ENCODE measurements at regions not wholly inside any gene's neighbourhood (a gene's known extent, or its start where the extent isn't known, plus 50 kb on each side); places are given as distances from the start of the nearest gene placed in this dataset.
"Not testable (repeated sequence)": the region's sequence is repeated elsewhere in the genome, so short reads cannot be mapped to it uniquely, and the experiment has no call there.

DNA sequence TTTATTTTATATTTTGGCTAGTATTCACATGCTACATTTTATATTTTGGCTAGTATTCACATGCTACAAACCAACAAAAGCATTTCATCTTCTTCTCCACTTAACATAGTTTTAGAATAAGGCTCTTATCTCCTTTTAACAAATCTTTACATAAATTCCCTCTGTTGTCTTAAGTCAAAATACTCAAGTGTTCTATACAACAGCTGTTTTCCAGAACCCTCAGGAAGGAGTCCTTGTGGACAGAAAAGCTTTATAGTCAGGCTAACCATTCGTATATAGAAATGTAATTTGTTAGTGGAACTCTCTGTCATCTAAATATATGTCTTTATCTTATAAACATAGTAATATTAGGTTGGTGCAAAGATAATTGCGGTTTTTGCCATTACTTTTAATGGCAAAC, 191.0 kb upstream of the FLRT2 start:
- no peak for DNase-seq

DNA sequence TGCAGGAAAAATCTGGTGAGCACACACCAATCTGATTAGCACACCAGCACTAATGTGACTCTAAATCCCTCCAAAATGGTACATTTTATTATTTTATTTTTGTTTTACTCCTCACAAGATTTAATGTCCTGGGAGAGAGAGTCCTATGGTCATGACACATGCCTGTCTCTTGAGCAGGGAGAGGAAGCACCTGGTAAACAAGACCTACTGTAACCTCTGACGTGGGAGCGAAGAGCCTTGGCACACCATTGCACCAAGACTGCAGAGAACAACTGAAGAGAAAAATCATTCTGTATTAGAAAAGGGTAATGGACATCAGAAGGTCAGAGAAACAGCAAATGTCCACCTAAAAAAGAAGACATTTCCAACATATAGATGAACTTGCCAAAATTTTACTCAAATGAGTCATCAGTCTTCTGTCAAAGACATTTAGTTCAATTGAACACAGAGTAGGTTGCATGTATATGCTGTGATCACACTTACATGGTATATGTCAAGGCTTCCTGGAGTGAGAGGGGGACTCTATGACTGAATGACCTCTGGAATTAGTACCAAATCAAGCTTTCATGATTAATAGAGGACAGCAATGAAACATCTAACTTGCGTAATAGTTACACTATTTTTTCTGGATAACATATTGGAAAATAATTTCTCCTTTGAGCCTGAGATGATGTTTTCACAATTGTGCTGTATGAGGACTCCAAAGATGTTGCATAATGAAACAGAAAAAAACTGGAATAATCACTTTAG, 186.9 kb upstream of the FLRT2 start:
- no peak for DNase-seq

DNA sequence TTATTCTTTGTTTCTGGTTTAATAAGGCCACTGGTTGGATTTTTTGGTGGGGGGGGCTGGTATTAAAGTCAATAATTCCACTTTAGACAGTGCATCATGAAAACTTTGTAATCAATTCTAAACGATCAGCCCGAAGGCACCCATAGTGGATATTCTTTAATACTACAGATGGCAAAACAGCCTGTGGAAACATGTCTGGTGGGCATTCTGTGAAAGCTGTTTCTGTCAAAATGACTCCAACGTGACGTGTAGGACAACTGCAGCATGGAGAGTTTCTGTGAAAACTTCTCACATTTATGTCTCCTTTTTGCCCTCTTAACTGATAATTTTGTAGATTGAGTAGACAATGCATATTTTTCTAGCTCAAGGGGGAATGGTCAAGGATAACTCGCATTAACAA, 185.8 kb upstream of the FLRT2 start:
- DNase-seq: no peak

DNA sequence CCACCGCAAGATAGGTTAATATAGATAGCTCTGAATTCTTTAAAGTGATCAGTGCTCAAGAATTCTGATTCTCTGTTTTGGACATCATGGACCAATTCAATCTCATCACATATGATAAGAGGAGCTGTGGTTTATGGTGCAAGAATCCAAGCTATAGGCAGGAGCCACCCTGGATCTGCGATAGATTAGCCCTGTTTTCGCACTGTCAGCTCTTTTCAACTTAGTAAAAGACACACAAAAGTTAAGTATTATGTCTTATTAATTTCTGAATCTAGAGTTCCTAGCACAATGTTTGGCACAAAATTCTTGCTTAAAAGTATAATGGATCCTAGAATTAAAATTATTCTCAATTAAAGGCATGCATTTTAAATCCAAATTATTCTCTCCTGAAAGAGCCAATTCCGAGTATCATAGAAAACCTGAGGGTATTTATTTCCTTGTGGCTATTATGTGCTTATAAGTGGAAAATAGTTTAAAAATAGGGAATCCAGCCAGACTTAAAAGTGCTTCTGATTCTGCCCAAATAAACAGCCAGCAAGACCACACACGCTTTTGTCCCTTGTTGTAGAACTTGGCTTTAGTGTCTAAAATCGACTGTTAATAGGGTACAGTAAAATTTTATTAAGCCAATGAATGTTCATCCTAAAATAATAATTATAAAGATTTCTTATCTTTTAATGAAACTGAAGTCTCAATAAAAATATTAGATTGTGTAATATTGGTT, 184.9 kb upstream of the FLRT2 start:
- no peak for DNase-seq

DNA sequence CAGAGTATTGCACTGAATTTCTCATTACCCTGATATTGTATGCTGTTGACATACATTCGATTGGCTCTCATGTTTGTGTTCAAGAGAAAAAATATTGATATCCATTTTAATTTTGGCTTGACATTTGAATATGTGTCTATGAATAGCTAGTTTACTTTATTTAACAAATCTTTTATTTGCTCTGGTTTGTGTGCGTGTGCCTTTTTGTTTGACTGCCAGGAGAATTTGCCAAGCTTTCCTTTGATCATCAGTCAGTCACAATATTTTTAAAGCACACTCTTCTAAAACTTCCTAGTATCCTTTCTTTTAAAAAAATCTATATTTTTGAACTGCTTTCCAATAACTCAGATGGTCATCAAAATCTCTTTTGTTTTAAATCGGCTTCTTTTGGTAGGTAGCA, 179.3 kb upstream of the FLRT2 start:
- DNase-seq: no peak

DNA sequence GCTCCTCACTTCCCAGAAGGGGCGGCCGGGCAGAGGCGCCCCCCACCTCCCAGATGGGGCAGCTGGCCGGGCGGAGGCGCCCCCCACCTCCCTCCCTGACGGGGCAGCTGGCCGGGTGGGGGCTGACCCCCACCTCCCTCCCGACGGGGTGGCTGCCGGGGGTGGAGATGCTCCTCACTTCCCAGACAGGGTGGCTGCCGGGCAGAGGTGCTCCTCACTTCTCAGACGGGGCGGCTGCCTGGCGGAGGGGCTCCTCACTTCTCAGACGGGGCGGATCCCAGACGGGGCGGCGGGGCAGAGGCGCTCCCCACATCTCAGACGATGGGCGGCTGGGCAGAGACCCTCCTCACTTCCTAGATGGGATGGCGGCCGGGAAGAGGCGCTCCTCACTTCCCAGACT, 177.4 kb upstream of the FLRT2 start:
- not testable (repeated sequence) for DNase-seq

DNA sequence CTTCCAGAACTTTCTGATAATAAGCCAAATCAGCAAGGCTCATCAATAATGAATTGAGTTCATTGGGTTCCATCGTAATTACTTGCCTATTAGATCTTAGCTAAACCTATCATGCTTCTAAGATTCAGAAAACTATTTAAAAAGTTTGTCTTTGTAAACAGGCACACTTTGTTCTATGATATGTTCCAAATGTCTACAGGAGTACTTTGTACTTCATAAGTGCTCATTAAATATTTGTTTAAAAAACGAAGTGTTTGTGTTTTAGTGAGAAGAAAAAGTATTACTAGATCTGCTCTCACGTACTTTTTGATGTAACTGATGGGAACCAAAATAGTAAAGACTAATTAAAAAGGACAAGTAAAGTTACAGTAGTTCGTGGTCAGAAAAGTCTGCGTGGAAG, 172.8 kb upstream of the FLRT2 start:
- DNase-seq: no peak

DNA sequence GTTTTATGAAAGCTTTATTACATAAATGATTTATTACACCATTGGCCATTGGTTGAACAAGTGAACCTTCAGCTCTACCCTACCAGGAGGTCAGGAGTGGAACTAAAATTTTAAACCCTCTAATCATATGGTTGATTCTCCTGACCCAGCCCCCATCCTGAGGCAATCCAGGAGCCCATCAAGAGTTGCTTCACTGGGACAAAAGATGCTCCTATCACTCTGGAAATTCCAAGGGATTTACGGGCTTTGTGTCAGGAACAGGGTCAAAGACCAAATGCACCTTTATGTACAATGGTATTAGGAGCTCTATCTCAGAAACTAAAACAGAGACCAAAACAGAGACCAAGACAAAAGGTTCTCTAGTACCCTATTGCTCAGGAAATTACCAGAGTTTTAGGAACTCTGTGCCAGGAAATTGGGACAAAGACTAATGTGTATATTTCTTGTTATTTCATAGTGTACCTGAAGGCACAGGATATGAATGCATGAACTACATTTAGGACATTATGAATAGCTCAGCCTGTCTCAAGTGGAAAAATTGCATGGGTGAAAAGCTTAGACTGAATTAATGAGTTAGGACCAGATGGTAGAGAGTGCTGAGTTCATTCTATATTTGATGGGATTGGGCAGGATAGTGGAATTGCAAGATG, 171.7 kb upstream of the FLRT2 start:
- no peak for DNase-seq

DNA sequence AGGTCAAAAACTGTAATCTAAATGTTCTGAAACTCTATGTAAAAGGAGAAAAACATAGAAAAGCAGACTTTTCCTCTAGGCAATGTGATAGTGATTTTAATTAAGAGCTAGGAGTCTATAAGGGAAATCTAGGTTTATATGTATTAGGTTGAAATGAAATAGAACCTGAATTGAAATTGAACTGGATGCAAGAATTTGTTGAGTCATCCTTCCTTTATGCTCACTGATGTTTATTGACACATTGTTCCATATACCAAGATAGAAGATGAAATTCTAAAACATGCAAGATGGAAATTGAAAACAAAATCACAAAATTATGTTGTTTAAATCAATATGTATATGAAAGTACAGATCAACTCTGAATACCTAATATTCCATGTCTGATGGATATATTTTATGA, 170.4 kb upstream of the FLRT2 start:
- DNase-seq: no peak

DNA sequence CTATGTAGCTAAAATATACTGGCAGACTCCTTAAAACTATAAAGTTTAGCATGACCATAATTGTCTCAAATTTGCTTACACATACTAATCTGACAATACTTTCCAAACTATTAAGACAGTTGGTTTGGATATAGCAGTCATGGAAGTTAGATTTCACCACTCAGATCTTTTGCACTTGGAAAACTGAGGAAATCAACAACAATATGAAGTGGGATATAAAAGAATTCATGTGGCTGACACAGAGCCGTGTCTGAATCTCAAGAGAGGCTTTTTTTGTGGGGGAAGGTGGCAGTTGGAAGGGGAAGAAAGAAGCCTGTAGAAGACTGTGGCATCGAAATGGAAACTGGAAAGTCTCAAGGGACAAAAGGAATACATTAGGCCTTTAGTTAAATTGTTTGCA, 166.6 kb upstream of the FLRT2 start:
- no peak for DNase-seq

DNA sequence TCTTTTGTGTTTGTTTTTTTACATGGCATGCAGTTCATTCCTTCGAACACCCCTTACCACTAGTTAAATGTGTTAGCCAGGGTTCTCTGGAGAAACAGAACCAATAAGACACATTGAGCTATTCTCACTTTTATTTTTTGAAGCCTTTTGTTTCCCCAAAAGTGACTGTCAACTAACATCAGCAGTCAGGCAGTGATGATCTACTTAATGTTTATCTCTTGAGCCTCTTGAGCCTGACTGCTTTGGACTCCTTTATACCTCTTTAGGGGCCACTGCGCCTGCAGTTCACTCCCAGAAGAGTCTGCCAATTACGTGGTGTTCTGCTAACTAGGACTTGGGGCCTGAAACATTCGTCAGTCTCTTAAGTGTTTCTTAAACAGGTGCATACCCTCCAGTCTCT, 163.7 kb upstream of the FLRT2 start:
- no peak for DNase-seq

DNA sequence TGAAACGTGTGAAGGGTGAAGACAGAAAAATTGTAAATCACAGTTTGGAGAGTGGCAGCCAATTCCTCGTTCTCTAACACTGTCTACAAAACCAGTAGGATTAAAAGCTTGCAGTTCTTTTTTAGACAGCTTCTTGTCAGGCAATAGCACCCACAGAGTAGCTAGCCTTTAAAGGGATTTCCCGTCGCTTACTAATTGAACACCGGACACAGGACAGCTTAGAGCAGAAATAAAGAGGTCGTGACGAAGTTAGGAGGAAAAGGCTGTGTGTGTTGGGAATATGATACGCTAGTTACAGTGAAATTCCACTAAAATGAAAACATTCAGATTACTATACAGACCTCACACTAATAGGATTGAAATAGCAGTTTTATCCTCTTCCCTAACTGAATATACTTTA, 149.1 kb upstream of the FLRT2 start:
- DNase-seq: no peak

DNA sequence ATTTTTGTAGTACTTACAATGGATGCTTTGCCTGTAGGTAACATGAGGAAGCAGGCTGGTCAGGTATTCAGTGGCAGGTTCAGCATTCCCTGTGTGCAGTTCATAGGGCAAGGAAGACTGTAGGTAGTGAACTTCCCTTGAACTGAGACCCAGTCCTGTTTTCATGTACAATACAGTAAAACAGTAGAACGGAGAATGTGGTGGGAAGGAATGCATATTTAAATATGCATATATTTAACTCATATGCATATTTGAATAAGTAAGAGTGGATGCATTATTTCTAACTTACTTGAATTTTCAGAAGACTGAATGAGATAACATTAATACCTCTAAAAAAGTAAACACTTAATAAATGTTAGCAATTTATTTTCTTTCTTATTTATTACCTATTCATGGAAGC, 147.6 kb upstream of the FLRT2 start:
- no peak for DNase-seq

DNA sequence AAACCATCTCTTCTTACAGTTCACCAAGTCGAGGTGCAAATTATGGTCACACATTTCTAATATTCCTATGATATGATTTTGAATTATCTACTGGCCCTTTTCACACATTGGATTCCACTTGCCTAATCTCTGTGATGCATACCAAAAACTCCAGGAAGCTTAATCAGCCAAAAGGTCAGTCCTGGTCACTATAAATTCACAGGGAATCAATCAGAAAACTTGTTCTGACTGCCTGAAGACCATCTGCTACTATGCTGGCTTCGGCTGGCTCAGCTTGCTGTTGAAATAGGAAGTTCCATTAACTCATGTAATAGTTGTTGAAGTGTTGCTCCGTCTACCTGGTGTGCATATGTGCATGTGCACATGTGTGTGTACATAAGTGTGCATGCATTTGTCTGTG, 142.8 kb upstream of the FLRT2 start:
- no peak for DNase-seq

DNA sequence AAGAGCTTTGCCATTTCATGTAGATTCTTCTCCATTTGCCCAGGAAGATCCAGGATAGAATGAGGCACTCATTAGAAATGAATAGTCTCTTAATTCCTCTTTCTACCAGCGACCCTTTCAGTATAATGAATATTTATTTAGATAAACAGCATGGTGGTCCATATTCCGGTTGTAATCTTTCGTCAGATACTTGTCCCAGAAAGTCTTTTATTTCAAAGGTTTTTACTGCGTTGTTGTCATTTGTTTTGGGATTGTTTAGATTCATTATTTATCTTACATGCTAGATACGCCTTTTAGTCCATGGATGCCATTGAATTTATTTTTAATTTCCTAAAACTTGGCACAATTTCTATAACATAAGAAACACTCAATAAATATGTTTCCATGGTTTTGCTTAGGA, 139.7 kb upstream of the FLRT2 start:
- DNase-seq: no peak

DNA sequence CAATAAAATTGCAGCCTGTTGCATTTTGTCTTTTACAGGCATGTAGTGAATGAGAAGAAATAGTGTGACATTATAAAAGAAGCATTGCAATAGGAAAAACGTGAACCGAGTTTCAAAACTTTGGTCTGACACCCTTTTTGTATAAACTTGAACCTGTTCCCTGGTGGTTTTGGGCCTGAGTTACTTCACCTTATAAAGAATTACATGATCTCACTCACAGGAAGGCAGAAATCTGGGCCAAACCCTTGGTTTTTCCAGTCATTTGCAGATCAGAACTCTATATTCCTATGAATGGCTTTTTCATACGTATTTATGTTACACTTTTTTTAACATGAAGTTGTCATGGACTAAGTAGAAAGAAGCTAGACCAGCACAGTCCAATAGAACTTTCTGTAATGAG, 138.5 kb upstream of the FLRT2 start:
- no peak for DNase-seq

DNA sequence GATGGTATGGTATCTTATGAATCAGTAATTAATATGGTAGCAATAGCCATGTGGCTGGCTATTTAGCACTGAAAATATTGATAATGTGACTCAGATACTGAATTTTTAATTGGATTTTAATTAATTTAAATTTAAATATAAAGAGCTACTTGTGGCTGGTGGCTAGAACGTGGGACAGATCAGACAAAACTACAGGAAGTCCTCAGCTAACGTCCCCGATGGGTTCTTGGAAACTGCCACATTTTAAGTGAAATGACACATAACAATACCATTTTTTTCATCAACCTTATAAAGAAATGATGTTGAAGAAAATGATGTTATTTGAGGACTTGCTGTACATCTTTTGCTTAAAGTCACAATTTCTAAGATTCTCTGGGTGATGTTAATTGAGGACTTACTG, 138.1 kb upstream of the FLRT2 start:
- DNase-seq: no peak

DNA sequence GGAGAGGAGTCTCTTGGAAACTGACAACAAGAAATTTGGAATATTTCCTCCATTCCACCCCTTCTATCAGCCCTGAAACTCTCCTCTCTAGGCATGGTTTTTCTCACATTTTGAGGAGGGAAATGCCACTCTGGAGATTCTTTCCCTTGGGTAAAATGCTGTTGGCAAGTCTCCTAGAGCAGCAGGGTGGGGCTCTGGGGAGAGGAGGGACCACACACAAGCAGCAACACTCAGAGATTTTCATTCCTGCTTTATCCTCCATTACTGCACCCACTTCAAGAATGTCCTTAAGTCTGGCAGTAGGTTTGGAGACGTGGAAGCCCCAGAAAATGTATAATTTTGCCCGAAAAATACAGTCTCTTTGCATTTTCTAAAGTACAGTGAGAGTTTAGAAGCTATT, 130.8 kb upstream of the FLRT2 start:
- no peak for DNase-seq

DNA sequence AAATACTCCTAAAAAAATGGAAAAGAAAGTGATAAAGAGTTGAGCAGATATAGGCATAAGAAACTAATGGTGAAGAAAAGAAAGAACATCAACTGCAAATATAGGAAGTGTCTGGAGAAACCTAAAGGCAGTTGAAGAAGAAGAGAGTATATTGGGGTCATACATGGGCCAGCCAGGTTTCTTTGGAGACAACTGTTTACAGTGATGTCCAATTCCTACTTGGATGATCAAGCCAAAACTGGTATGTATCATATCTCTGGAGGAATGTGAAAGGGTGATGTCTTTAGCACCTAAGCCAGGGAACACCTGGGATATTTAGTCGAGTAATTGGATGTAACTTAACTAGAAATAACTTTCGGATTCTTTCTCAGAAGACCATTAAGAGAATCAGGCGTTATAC, 129.3 kb upstream of the FLRT2 start:
- no peak for DNase-seq

DNA sequence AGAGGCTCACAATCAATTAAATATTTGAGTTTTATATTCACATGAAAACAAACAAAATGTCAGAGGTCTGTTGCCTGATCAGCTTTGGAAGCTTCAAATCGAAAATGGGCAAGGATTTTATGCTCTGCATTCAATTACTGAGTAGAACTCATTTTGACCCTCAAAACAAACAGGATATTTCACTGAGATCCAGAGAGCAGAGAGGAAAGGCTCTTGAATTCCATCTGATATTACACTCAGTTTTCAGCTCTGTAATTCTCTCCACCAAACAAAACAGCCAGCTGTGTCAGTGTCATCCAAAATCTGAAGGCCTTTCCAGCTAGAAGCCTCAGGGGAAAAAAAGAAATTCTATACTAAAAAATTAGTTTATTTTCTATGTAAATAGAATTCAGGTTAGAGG, 128.6 kb upstream of the FLRT2 start:
- DNase-seq: no peak

DNA sequence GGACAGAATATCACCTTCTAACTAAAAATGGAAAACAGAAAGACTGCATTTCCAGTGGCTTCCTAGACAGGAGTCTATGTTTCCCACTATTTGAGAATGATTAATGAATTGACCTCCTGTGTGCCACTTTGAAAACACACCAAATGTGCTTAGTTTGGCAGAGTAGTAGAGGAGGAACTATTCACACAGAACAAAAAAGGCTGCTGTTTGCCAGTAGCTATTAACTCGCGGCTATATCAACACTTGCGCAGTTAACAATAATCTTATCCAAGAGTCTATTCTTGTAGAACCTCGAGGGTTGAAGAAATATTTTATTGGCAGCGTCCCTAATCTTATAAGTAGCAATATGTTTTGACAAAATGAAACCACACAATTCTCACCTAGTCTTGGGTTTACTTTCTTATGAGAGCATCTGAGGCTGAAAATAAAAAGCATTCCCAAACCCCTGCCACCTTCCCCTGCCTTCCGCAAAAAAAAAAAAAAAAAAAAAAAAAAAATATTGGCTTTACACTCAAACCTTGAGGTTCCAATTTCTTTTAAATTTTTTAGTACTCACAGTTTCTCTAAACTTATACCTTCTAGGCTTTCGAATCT, 127.3 kb upstream of the FLRT2 start:
- DNase-seq: no peak

DNA sequence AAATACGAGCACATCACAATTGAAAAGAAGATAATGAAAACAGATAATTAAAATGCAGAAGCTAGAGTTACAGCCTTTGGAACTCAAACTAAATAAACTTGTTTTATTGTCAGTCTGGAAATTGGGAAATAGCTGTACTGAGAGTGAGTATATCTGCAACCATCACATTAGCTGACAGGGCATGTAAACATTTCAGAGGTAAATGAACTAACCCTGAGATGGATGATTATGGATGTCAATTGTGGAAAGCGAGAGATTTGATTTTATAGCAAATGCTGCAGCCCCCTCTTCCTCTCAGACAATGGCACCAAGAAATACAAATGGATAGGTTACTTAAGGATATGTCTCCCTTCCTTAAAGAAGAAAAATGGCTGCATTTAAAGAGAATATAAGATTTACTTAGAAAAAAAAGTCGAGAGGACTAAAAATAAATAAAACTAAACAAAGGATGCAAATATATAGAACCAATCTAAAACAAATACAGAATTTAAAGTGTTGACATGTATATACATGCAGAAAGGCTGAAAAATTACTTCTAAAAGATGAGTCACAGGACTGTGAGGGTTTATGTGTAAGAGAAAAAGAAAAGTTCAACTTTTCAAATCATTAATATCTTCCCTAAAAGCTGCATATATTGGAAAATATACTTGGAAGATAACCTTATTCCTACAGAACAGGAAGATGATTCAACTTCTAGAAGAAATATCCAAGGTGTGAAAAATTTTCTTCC, 120.3 kb upstream of the FLRT2 start:
- no peak for DNase-seq

DNA sequence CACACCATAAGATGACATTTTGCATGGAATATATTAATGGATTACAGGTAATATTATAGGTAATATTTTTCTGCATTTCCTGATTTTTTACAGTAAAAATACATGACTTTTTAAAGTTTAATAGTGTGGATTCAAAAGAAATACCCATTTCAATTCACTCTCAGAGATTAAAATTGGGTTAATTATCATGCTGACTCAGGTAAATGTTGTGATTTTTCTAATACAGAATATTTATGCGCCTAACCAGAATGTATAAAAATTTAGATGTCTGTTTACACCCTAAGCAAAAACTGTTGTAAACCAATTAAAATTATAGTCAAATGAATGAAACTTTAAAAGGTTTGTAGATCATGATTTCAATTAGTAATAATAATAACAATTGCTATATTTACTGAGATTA, 117.2 kb upstream of the FLRT2 start:
- DNase-seq: no peak

Measured in GDM1 (cell line).